ENCODE measurements at regions not wholly inside any gene's neighbourhood (a gene's known extent, or its start where the extent isn't known, plus 50 kb on each side); places are given as distances from the start of the nearest gene placed in this dataset.
"Not testable (repeated sequence)": the region's sequence is repeated elsewhere in the genome, so short reads cannot be mapped to it uniquely, and the experiment has no call there.

- ChIA-PET CTCF (no interaction called here), POLR2A (no interaction called here)
- Mint-ChIP-seq H3K27ac (no peak overlapping the region), H3K27me3 (no peaks in the 10 kb centered on the region), H3K4me3 (no peak overlapping the region), H3K9me3 (no peaks in the 10 kb centered on the region), H3K36me3 (ENCODE audit: low read depth) (no peaks in the 10 kb centered on the region), H3K4me1 (no peaks in the 10 kb centered on the region)
- no peak for DNase-seq
Measured at GRCh38 chr4:103400405-103400804, 202.3 kb upstream of the CENPE start.

GRCh38 chr4:103397541-103397940 is 199.4 kb upstream of the CENPE start:
- ChIA-PET CTCF (no interaction called here), POLR2A (no interaction called here)
- H3K4me1 Mint-ChIP-seq = no peaks in the 10 kb centered on the region
- no peaks in the 10 kb centered on the region for H3K36me3 Mint-ChIP-seq (ENCODE audit: low read depth)
- no peaks in the 10 kb centered on the region for H3K27me3 Mint-ChIP-seq
- no peaks in the 10 kb centered on the region for H3K9me3 Mint-ChIP-seq
- H3K4me3 Mint-ChIP-seq = no peak overlapping the region
- H3K27ac Mint-ChIP-seq = no peak overlapping the region
- DNase-seq = no peak

- H3K27me3 Mint-ChIP-seq; H3K27ac Mint-ChIP-seq; CTCF ChIA-PET; POLR2A ChIA-PET; H3K9me3 Mint-ChIP-seq; DNase-seq; H3K4me1 Mint-ChIP-seq; H3K36me3 Mint-ChIP-seq (ENCODE audit: low read depth); H3K4me3 Mint-ChIP-seq: not testable (repeated sequence)
Measured at GRCh38 chr4:103387508-103388011, 189.4 kb upstream of the CENPE start.

GRCh38 chr4:103385565-103385964 is 187.4 kb upstream of the CENPE start:
- DNase-seq; CTCF ChIA-PET; POLR2A ChIA-PET; H3K4me3 Mint-ChIP-seq; H3K27ac Mint-ChIP-seq; H3K27me3 Mint-ChIP-seq; H3K4me1 Mint-ChIP-seq; H3K36me3 Mint-ChIP-seq (ENCODE audit: low read depth); H3K9me3 Mint-ChIP-seq: not testable (repeated sequence)

GRCh38 chr4:103375278-103375677 is 177.1 kb upstream of the CENPE start:
- ChIA-PET CTCF (no interaction called here), POLR2A (no interaction called here)
- H3K27me3 Mint-ChIP-seq = no peaks in the 10 kb centered on the region
- H3K4me3 Mint-ChIP-seq = no peak overlapping the region
- no peak overlapping the region for H3K27ac Mint-ChIP-seq
- no peaks in the 10 kb centered on the region for H3K9me3 Mint-ChIP-seq
- no peaks in the 10 kb centered on the region for H3K36me3 Mint-ChIP-seq (ENCODE audit: low read depth)
- no peak for DNase-seq
- no peaks in the 10 kb centered on the region for H3K4me1 Mint-ChIP-seq

GRCh38 chr4:103374758-103375157 is 176.6 kb upstream of the CENPE start:
- Mint-ChIP-seq H3K36me3 (ENCODE audit: low read depth) (no peaks in the 10 kb centered on the region), H3K9me3 (no peaks in the 10 kb centered on the region), H3K27ac (no peak overlapping the region), H3K27me3 (no peaks in the 10 kb centered on the region), H3K4me1 (no peaks in the 10 kb centered on the region), H3K4me3 (no peak overlapping the region)
- ChIA-PET POLR2A (no interaction called here), CTCF (no interaction called here)
- DNase-seq = no peak

GRCh38 chr4:103374306-103374705 is 176.2 kb upstream of the CENPE start:
- DNase-seq = no peak
- no peaks in the 10 kb centered on the region for H3K4me1 Mint-ChIP-seq
- no peaks in the 10 kb centered on the region for H3K27me3 Mint-ChIP-seq
- ChIA-PET CTCF (no interaction called here), POLR2A (no interaction called here)
- H3K4me3 Mint-ChIP-seq = no peak overlapping the region
- H3K36me3 Mint-ChIP-seq (ENCODE audit: low read depth) = no peaks in the 10 kb centered on the region
- no peaks in the 10 kb centered on the region for H3K9me3 Mint-ChIP-seq
- H3K27ac Mint-ChIP-seq = no peak overlapping the region

- no peak overlapping the region for H3K4me3 Mint-ChIP-seq
- DNase-seq = no peak
- H3K27ac Mint-ChIP-seq = no peak overlapping the region
- H3K36me3 Mint-ChIP-seq (ENCODE audit: low read depth) = no peaks in the 10 kb centered on the region
- CTCF ChIA-PET = no interaction called here
- H3K4me1 Mint-ChIP-seq = no peaks in the 10 kb centered on the region
- POLR2A ChIA-PET = no interaction called here
- no peaks in the 10 kb centered on the region for H3K9me3 Mint-ChIP-seq
- no peaks in the 10 kb centered on the region for H3K27me3 Mint-ChIP-seq
Measured at GRCh38 chr4:103372002-103372558, 173.9 kb upstream of the CENPE start.

- Mint-ChIP-seq H3K27ac (no peak overlapping the region), H3K4me3 (no peak overlapping the region), H3K4me1 (no peaks in the 10 kb centered on the region), H3K27me3 (no peaks in the 10 kb centered on the region), H3K9me3 (no peaks in the 10 kb centered on the region), H3K36me3 (ENCODE audit: low read depth) (no peaks in the 10 kb centered on the region)
- DNase-seq = no peak
- CTCF ChIA-PET = no interaction called here
- POLR2A ChIA-PET = no interaction called here
Measured at GRCh38 chr4:103370336-103370735, 172.2 kb upstream of the CENPE start.

- Mint-ChIP-seq H3K27ac (no peak overlapping the region), H3K4me1 (no peaks in the 10 kb centered on the region), H3K36me3 (ENCODE audit: low read depth) (no peaks in the 10 kb centered on the region), H3K4me3 (no peak overlapping the region), H3K27me3 (no peaks in the 10 kb centered on the region), H3K9me3 (peaks cover 3% of the 10 kb centered on the region)
- DNase-seq = no peak
- CTCF ChIA-PET = no interaction called here
- POLR2A ChIA-PET = no interaction called here
Measured at GRCh38 chr4:103365285-103365684, 167.1 kb upstream of the CENPE start.

GRCh38 chr4:103364083-103364482 is 165.9 kb upstream of the CENPE start:
- peaks cover 8% of the 10 kb centered on the region for H3K9me3 Mint-ChIP-seq
- CTCF ChIA-PET = no interaction called here
- DNase-seq = no peak
- POLR2A ChIA-PET = no interaction called here
- H3K27me3 Mint-ChIP-seq = no peaks in the 10 kb centered on the region
- no peak overlapping the region for H3K27ac Mint-ChIP-seq
- no peaks in the 10 kb centered on the region for H3K36me3 Mint-ChIP-seq (ENCODE audit: low read depth)
- H3K4me1 Mint-ChIP-seq = no peaks in the 10 kb centered on the region
- no peak overlapping the region for H3K4me3 Mint-ChIP-seq

- CTCF ChIA-PET = no interaction called here
- no peaks in the 10 kb centered on the region for H3K27me3 Mint-ChIP-seq
Measured at GRCh38 chr4:103361926-103362325, 163.8 kb upstream of the CENPE start.

GRCh38 chr4:103359900-103360299 is 161.8 kb upstream of the CENPE start:
- H3K27me3 Mint-ChIP-seq = no peaks in the 10 kb centered on the region
- no peak overlapping the region for H3K27ac Mint-ChIP-seq
- no peak for DNase-seq
- POLR2A ChIA-PET = no interaction called here
- peaks cover 10% of the 10 kb centered on the region for H3K9me3 Mint-ChIP-seq
- no peaks in the 10 kb centered on the region for H3K36me3 Mint-ChIP-seq (ENCODE audit: low read depth)
- no peaks in the 10 kb centered on the region for H3K4me1 Mint-ChIP-seq
- H3K4me3 Mint-ChIP-seq = no peak overlapping the region
- CTCF ChIA-PET = no interaction called here

More at GRCh38 chr4:103361926-103362325, 163.8 kb upstream of the CENPE start:
- no peak overlapping the region for H3K4me3 Mint-ChIP-seq
- peaks cover 10% of the 10 kb centered on the region for H3K9me3 Mint-ChIP-seq
- no peak for DNase-seq
- POLR2A ChIA-PET = no interaction called here
- H3K36me3 Mint-ChIP-seq (ENCODE audit: low read depth) = no peaks in the 10 kb centered on the region
- no peak overlapping the region for H3K27ac Mint-ChIP-seq
- no peaks in the 10 kb centered on the region for H3K4me1 Mint-ChIP-seq

GRCh38 chr4:103354006-103354405 is 155.9 kb upstream of the CENPE start:
- ChIA-PET POLR2A (no interaction called here), CTCF (no interaction called here)
- no peaks in the 10 kb centered on the region for H3K36me3 Mint-ChIP-seq (ENCODE audit: low read depth)
- H3K4me3 Mint-ChIP-seq = no peak overlapping the region
- H3K27ac Mint-ChIP-seq = no peak overlapping the region
- H3K9me3 Mint-ChIP-seq = peaks cover under 1% of the 10 kb centered on the region
- H3K4me1 Mint-ChIP-seq = no peaks in the 10 kb centered on the region
- H3K27me3 Mint-ChIP-seq = no peaks in the 10 kb centered on the region
- no peak for DNase-seq

GRCh38 chr4:103329642-103330041 is 131.5 kb upstream of the CENPE start:
- H3K27me3 Mint-ChIP-seq = peaks cover 1% of the 10 kb centered on the region
- H3K4me3 Mint-ChIP-seq = no peak overlapping the region
- DNase-seq = no peak
- peaks cover 2% of the 10 kb centered on the region for H3K9me3 Mint-ChIP-seq
- ChIA-PET CTCF (no interaction called here), POLR2A (no interaction called here)
- no peaks in the 10 kb centered on the region for H3K36me3 Mint-ChIP-seq (ENCODE audit: low read depth)
- H3K4me1 Mint-ChIP-seq = no peaks in the 10 kb centered on the region
- no peak overlapping the region for H3K27ac Mint-ChIP-seq

Data from activated CD4-positive, alpha-beta memory T cell treated with anti-CD3 and anti-CD28 coated beads, Interleukin-2, amount 10 ng/mL, durations not matched to agents 7 days and 5 days (primary cell).